Heart left ventricle (tissue), 16 donors: ENCODE measurements at regions not wholly inside any gene's neighbourhood (a gene's known extent, or its start where the extent isn't known, plus 50 kb on each side); places are given as distances from the start of the nearest gene placed in this dataset.

Experiments used
- ATAC-seq, 4 donors: fragments of 200-7000 bp; cut with Tn5 transposase; one replicate each; pipeline ENCODE4 v1.9.1; 2020 to 2022; ENCODE audit warnings: moderate library complexity in 4 of 4, mild to moderate bottlenecking in 3 of 4, moderate number of reproducible peaks in 1 of 4
- DNase-seq, 5 donors: peaks; one replicate each; pipeline ENCODE4 v3.0.0-alpha.2; 2020
- H3K27ac ChIP-seq, 12 donors: fragments of 200-600 bp; sonication (generic) in 4 of 12; one replicate each; pipeline versions ENCODE4 v1.5.0 to v1.8.0; 2016 to 2022; ENCODE audit warnings: mild to moderate bottlenecking in 2 of 12
- H3K27me3 ChIP-seq, 9 donors: fragments of 200-600 bp; sonication (generic) in 2 of 9; one replicate each; pipeline versions ENCODE4 v1.5.1 to v1.8.0; 2016 to 2022; ENCODE audit warnings: mild to moderate bottlenecking in 3 of 9
- H3K36me3 ChIP-seq, 9 donors: fragments of 200-600 bp; sonication (generic) in 2 of 9; one replicate each; pipeline versions ENCODE4 v1.5.0 to v1.8.0; 2018 to 2022; ENCODE audit warnings: mild to moderate bottlenecking in 2 of 9
- H3K4me1 ChIP-seq, 12 donors: fragments of 200-600 bp; sonication (generic) in 4 of 12; one replicate each; pipeline versions ENCODE4 v1.5.0 to v1.8.0; 2016 to 2022; ENCODE audit warnings: mild to moderate bottlenecking in 3 of 12
- H3K4me3 ChIP-seq, 12 donors: fragments of 200-600 bp; sonication (generic) in 4 of 12; one replicate each; pipeline versions ENCODE4 v1.5.0 to v1.8.0; 2017 to 2022; ENCODE audit warnings: mild to moderate bottlenecking in 9 of 12, moderate library complexity in 4 of 12
- H3K9me3 ChIP-seq, 12 donors: fragments of 200-600 bp; sonication (generic) in 4 of 12; one replicate each; pipeline versions ENCODE4 v1.5.0 to v1.8.0; 2016 to 2022; ENCODE audit warnings: mild to moderate bottlenecking in 1 of 12
- POLR2A ChIP-seq, 2 donors: fragments of 450-650 bp; IDR thresholded peaks; one replicate each; pipeline ENCODE4 v1.6.1; 2017; ENCODE audit warnings: antibody characterized with exemption in 2 of 2, mild to moderate bottlenecking in 2 of 2, moderate library complexity in 2 of 2
- WGBS, 4 donors: extraction: QIAGEN DNeasy Blood & Tissue Kit in 2 of 4; methylation state at CpG; one replicate each; pipeline versions ENCODE4 v1.1.5 to v1.1.7; 2013 to 2018; 5-methylcytosine and 5-hydroxymethylcytosine counted together
- intact Hi-C, 10 donors: fragments of 100-400 bp; cut with DNase I; formaldehyde crosslinking; loops; one replicate each; pipeline versions ENCODE4 v1.11.1 to v1.14.2; 2022
- TF ChIP-seq, protein P1 (sequence below), 12 donors: fragments of 200-600 bp; sonication (generic) in 4 of 12; IDR thresholded peaks; one replicate each; pipeline versions ENCODE4 v1.5.0 to v1.8.0; 2018 to 2022; ENCODE audit warnings: antibody characterized with exemption in 12 of 12, mild to moderate bottlenecking in 5 of 12
- donor health status: ischemic (EF 13 %, LVEDD 7.1; RV severe dilation, severe dysfunction).
- donor health status: healthy with polysubstance abuse.
- donor health status: DM: no; HTN: yes; CAD: no.
- donor health status: DM: no; HTN: no; CAD: no.
- donor health status: ischemic (EF 25% LVEDD 6.9; RV normal size, moderate dysfunction).
- donor health status: ischemic (EF 25% LVEDD 5.7; RV mildly dilated, moderate dysfunction).
- donor health status: healthy.
- donor health status: DM: yes; HTN: yes; CAD: no.
- donor health status: ischemic (EF 35%, LVEDD 5.7; RV mildly dilated, moderate dysfunction).
- donor health status: nonischemic (EF 11% LVEDD 7.7; RV severe dilation, severe dysfunction).
- donor health status: DM: yes; HTN: yes; CAD: no.
- donor health status: PGD.
- donor health status: ischemic (EF 29% LVEDD 5.4; RV normal size, mild dysfunction).
- donor health status: nonischemic (EF 23%, LVEDD 6.1; RV moderate dilation, normal function).

DNA sequence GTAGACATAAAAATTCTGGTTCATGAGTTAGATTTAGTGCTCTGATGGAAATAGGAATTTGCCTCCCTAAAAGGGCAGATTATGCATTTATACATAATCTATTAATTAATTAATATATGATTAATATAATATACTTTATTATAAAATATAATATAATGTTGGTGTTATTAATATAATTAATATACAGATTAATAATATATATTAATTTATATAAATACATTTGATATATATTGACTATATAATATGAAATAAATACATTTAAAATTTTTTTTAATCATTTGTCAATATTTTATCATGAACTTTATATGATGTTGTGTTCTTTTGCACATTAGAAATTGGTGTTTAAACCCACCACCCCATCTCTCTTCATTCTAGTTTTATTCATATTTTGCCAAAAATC, 652.1 kb upstream of the ZNF804A start:
- intact Hi-C loops = no loop called here
- H3K4me3 ChIP-seq = no peak overlapping the region
- ATAC-seq (no peak), DNase-seq (no peak)
- no peaks in the 10 kb centered on the region for H3K4me1 ChIP-seq
- no peak overlapping the region for H3K27ac ChIP-seq
- TF ChIP-seq, protein P1, sequence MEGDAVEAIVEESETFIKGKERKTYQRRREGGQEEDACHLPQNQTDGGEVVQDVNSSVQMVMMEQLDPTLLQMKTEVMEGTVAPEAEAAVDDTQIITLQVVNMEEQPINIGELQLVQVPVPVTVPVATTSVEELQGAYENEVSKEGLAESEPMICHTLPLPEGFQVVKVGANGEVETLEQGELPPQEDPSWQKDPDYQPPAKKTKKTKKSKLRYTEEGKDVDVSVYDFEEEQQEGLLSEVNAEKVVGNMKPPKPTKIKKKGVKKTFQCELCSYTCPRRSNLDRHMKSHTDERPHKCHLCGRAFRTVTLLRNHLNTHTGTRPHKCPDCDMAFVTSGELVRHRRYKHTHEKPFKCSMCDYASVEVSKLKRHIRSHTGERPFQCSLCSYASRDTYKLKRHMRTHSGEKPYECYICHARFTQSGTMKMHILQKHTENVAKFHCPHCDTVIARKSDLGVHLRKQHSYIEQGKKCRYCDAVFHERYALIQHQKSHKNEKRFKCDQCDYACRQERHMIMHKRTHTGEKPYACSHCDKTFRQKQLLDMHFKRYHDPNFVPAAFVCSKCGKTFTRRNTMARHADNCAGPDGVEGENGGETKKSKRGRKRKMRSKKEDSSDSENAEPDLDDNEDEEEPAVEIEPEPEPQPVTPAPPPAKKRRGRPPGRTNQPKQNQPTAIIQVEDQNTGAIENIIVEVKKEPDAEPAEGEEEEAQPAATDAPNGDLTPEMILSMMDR (IDR thresholded peaks at IDR 0.05) = no peak
- TF ChIP-seq POLR2A (IDR thresholded peaks at IDR 0.05) = no peak
- H3K9me3 ChIP-seq = peaks cover 0 to 17% (median 0%) of the 10 kb centered on the region in 12 donors
- no peaks in the 10 kb centered on the region for H3K27me3 ChIP-seq
- no peaks in the 10 kb centered on the region for H3K36me3 ChIP-seq

DNA sequence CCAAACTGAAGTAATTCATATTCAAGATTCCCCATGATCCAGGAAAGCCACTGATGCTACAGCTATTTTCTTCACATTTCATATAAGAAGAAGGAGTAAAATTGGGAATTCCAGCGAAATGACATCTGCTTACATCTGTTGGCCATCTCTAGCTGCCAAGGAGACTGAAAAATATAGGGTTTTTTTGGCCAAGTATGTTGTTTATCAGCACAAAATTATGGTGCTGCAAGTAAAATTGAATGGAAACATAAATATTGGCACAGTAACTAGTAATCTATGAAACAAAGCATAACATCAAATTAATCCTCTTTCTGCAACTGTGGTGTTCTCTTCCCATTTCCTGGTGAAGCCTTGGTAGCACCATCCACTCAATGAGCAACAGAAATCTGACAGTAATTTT, 649.5 kb upstream of the ZNF804A start:
- Histone ChIP-seq H3K27me3 (no peaks in the 10 kb centered on the region), H3K27ac (no peak overlapping the region), H3K36me3 (no peaks in the 10 kb centered on the region), H3K4me1 (no peaks in the 10 kb centered on the region), H3K9me3 (peaks cover 0 to 11% (median 0%) of the 10 kb centered on the region in 12 donors), H3K4me3 (no peak overlapping the region)
- ATAC-seq (no peak), DNase-seq (no peak)
- no peak for TF ChIP-seq POLR2A (IDR thresholded peaks at IDR 0.05)
- TF ChIP-seq, protein P1 (IDR thresholded peaks at IDR 0.05) = no peak
- intact Hi-C loops = no loop called here
- WGBS, 4 donors = 42 to 65% (median 49%) methylated on average over 1 of the region's 1 CpG

DNA sequence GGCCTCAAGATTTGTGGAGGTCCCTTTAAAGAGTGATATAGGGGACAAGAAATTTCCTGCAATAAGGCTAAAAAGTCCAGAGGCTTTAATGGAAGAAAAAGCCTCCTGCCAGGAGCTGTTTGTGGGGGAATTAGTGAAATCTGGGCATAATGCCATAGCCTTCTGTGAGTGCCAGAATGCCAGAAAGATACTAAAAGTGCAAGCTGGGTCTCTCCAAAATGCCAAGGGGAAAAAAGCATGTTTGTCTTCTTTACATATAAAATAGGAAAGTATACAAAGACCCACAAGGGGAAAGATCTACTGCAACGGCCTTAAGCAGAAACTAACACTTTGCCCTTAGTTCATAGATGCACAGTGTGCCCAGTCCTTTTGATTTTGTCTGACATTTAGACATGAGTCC, 647.7 kb upstream of the ZNF804A start:
- peaks cover 0 to 11% (median 0%) of the 10 kb centered on the region in 12 donors for H3K9me3 ChIP-seq
- intact Hi-C loops = no loop called here
- DNase-seq = no peak
- H3K27me3 ChIP-seq = no peaks in the 10 kb centered on the region
- no peak overlapping the region for H3K4me3 ChIP-seq
- no peaks in the 10 kb centered on the region for H3K4me1 ChIP-seq
- H3K36me3 ChIP-seq = no peaks in the 10 kb centered on the region
- ATAC-seq = no peak
- TF ChIP-seq, protein P1 (IDR thresholded peaks at IDR 0.05) = no peak
- no peak overlapping the region for H3K27ac ChIP-seq
- 66 to 85% (median 77%) methylated on average over 1 of the region's 1 CpG for WGBS, 4 donors

DNA sequence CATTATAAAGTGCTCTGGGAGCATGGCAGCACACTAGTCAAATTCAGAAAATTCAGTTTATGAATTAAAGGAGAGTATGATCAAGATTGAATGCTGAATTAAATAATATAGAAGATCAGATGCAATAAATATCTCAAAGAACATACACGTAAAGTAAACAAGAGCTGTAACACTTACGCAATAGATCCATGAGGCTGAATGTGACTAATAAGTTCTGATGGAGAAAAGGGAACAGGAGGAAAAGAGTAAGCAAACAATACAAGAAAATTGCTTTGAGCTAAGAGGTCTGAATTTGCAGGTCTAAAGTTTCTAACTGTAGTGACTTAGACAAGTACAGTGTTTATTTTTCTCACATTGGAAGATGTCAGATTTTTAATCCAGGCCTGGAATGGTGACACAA, 646.7 kb upstream of the ZNF804A start:
- WGBS, 4 donors = 87 to 95% (median 89%) methylated on average over 2 of the region's 2 CpGs
- TF ChIP-seq, protein P1 (IDR thresholded peaks at IDR 0.05) = no peak
- no peak for TF ChIP-seq POLR2A (IDR thresholded peaks at IDR 0.05)

More for the DNA sequence above, 646.7 kb upstream of the ZNF804A start:
- no peak for DNase-seq
- Histone ChIP-seq H3K36me3 (no peaks in the 10 kb centered on the region), H3K4me3 (no peak overlapping the region), H3K4me1 (no peaks in the 10 kb centered on the region), H3K9me3 (peaks cover 0 to 8% (median 0%) of the 10 kb centered on the region in 12 donors), H3K27me3 (no peaks in the 10 kb centered on the region), H3K27ac (no peak overlapping the region)
- ATAC-seq = no peak
- intact Hi-C loops = no loop called here
